Lung (tissue), 11 donors: ENCODE measurements at regions not wholly inside any gene's neighbourhood (a gene's known extent, or its start where the extent isn't known, plus 50 kb on each side); places are given as distances from the start of the nearest gene placed in this dataset.
A peak's percentile ranks its signal among the peaks of the same experiment; 100 is the strongest.

Experiments
- ATAC-seq: fragments of 200-7000 bp; cut with Tn5 transposase; one replicate; pipeline ENCODE4 v1.9.1; 2020; ENCODE audit warnings: moderate number of reproducible peaks; ENCODE audit not compliant: insufficient read depth, low FRiP score
- DNase-seq, 3 donors: peaks; one replicate each; pipeline ENCODE4 v3.0.0-alpha.2; 2013 to 2017
- H3K27ac ChIP-seq, 2 donors: one replicate each; pipeline ENCODE4 v1.5.1; 2013; ENCODE audit warnings: mild to moderate bottlenecking in 2 of 2, moderate library complexity in 2 of 2, control low read depth in 1 of 2, inconsistent platforms in 1 of 2, low read depth in 1 of 2, low read length in 1 of 2
- H3K27me3 ChIP-seq, 3 donors: one replicate each; pipeline ENCODE4 v1.5.1; 2013; ENCODE audit warnings: low read length in 2 of 3; ENCODE audit not compliant: control insufficient read depth in 3 of 3, insufficient read depth in 3 of 3
- H3K36me3 ChIP-seq, 4 donors: one replicate each; pipeline ENCODE4 v1.5.1; 2013; ENCODE audit warnings: low read length in 4 of 4, mild to moderate bottlenecking in 1 of 4, moderate library complexity in 1 of 4; ENCODE audit not compliant: control insufficient read depth in 4 of 4, insufficient read depth in 4 of 4
- H3K4me1 ChIP-seq, 5 donors: one replicate each; pipeline ENCODE4 v1.5.1; 2013; ENCODE audit warnings: low read length in 5 of 5, mild to moderate bottlenecking in 2 of 5, moderate library complexity in 1 of 5; ENCODE audit not compliant: control insufficient read depth in 5 of 5, insufficient read depth in 5 of 5
- H3K4me3 ChIP-seq: one replicate; pipeline ENCODE4 v1.5.1; 2013; ENCODE audit warnings: mild to moderate bottlenecking, control low read depth, moderate library complexity
- H3K9ac ChIP-seq, 2 donors: one replicate each; pipeline ENCODE4 v1.5.1; 2013; ENCODE audit warnings: low read length in 2 of 2, control low read depth in 1 of 2; ENCODE audit not compliant: insufficient read depth in 1 of 2
- H3K9me3 ChIP-seq, 4 donors: one replicate each; pipeline ENCODE4 v1.5.1; 2013; ENCODE audit warnings: low read length in 3 of 4, mild to moderate bottlenecking in 1 of 4, moderate library complexity in 1 of 4; ENCODE audit not compliant: control insufficient read depth in 4 of 4, insufficient read depth in 3 of 4
- WGBS, 2 donors: extraction: QIAGEN DNeasy Blood & Tissue Kit; methylation state at CpG; one replicate each; pipeline ENCODE4 v1.1.7; 2013; 5-methylcytosine and 5-hydroxymethylcytosine counted together
- TF ChIP-seq, protein P1 (sequence below): IDR thresholded peaks from 2 replicates; pipeline ENCODE4 v1.5.1; 2012; ENCODE audit warnings: mild to moderate bottlenecking; ENCODE audit errors: control extremely low read depth, extremely low read depth
- donor health status: control.
- donor health status: control.
- donor health status: Bipolar disorder and iron deficiency.
- donor health status: healthy.
- donor health status: DM: yes; HTN: yes; CAD: no.

DNA sequence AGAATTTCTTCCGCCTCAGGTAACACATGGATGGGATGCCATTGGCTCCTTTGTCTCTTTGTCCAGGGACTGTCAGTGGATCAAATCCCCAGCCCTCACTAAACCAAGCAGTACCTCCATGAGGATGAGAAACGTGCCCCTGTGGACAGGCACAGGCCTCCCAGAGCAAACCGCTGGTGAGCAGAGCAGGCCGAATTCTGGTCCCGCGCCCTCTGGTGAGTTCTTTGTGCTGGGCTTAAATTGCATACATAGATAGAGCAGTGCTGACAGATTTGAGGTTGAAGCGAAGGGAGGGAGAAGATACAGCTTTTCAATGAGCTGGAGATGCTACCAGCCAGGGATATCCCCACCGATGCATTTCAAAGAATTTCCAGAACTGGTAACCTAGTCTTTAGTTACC is 143.8 kb downstream of the HSD17B3 start:
- Histone ChIP-seq H3K36me3 (no peaks in the 10 kb centered on the region), H3K4me3 (no peak overlapping the region), H3K27ac (no peak overlapping the region), H3K9ac (no peak overlapping the region), H3K27me3 (no peaks in the 10 kb centered on the region), H3K9me3 (peaks cover 0 to 6% (median 0%) of the 10 kb centered on the region in 4 donors), H3K4me1 (peaks cover 0 to 13% (median 6%) of the 10 kb centered on the region in 5 donors)
- DNase-seq (no peak), ATAC-seq (no peak)
- TF ChIP-seq, protein P1, sequence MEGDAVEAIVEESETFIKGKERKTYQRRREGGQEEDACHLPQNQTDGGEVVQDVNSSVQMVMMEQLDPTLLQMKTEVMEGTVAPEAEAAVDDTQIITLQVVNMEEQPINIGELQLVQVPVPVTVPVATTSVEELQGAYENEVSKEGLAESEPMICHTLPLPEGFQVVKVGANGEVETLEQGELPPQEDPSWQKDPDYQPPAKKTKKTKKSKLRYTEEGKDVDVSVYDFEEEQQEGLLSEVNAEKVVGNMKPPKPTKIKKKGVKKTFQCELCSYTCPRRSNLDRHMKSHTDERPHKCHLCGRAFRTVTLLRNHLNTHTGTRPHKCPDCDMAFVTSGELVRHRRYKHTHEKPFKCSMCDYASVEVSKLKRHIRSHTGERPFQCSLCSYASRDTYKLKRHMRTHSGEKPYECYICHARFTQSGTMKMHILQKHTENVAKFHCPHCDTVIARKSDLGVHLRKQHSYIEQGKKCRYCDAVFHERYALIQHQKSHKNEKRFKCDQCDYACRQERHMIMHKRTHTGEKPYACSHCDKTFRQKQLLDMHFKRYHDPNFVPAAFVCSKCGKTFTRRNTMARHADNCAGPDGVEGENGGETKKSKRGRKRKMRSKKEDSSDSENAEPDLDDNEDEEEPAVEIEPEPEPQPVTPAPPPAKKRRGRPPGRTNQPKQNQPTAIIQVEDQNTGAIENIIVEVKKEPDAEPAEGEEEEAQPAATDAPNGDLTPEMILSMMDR: no peak
- WGBS, 2 donors: 96% methylated on average over 8 of the region's 8 CpGs

DNA sequence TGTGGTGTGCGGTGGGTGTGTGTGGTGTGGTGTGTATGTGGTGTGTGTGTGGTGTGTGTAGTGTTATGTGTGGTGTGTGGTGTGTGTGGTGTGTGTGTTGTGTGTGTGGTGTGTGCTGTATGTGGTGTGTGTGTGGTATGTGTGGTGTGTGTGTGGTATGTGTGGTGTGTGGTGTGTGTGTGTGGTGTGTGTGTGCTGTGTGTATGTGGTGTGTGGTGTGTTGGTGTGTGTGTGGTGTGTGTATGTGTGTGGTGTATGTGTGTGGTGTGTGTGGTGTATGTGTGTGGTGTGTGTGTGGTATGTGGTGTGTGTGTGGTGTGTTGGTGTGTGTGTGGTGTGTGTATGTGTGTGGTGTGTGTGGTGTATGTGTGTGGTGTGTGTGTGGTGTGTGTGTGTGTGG is 144.3 kb downstream of the HSD17B3 start:
- DNase-seq (no peak), ATAC-seq (no peak)
- Histone ChIP-seq H3K4me3 (no peak overlapping the region), H3K27me3 (no peaks in the 10 kb centered on the region), H3K36me3 (no peaks in the 10 kb centered on the region), H3K9me3 (peaks cover 0 to 6% (median 0%) of the 10 kb centered on the region in 4 donors), H3K27ac (no peak overlapping the region), H3K9ac (no peak overlapping the region), H3K4me1 (peaks cover 0 to 13% (median 6%) of the 10 kb centered on the region in 5 donors)
- TF ChIP-seq, protein P1: no peak
- WGBS, 2 donors: 0 to 67% methylated on average over 1 of the region's 1 CpG

DNA sequence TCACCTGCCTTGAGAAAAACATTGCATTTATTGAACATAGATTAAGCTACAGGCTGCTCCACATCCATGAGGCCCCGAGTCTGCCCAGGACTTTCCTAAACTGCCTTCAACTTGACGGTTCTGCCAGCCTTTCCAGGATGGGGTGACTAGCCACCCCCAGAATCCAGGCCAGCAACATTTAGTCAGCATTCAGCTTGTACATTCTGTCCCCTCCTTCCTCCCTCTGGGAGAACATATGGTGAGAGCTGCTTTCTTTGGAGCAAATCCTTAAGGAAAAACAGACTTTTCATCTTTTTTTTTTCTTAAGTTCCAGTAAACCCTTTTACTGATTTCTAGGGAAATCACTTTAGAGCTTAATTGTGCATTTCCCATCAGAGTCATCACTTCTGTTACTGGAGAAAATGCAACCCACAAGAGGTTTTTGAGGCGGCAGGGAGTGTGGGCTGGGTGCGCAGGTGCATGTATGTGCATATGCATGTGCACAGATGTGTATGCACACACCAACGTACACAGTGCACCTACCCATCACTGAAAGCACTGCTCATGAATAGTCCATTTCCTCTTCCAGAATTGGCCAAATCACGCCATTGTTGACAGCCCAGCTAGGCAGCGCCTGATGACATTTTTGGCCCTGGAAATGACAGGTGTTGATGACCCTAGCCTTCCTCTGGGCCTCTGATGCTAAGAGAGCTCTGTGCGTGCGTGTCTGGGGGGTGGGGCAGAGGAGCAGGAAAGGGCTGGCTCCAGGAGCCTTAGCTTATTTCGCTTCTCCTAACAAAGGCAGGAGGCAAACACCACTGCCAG is 145.6 kb downstream of the HSD17B3 start:
- ATAC-seq: no peak
- WGBS, 2 donors: 67 to 71% methylated on average over 10 of the region's 10 CpGs

More for the DNA sequence above, 145.6 kb downstream of the HSD17B3 start:
- H3K27me3 ChIP-seq: no peaks in the 10 kb centered on the region
- no peak overlapping the region for H3K27ac ChIP-seq
- H3K4me1 ChIP-seq: peaks cover 0 to 13% (median 6%) of the 10 kb centered on the region in 5 donors
- TF ChIP-seq, protein P1: no peak
- peak in 1 of 3 donors; percentile 47 for DNase-seq
- H3K4me3 ChIP-seq: no peak overlapping the region
- no peaks in the 10 kb centered on the region for H3K36me3 ChIP-seq
- H3K9ac ChIP-seq: no peak overlapping the region
- H3K9me3 ChIP-seq: peaks cover 0 to 6% (median 0%) of the 10 kb centered on the region in 4 donors
